Neural crest cell (in vitro differentiated cells): ENCODE measurements at regions not wholly inside any gene's neighbourhood (a gene's known extent, or its start where the extent isn't known, plus 50 kb on each side); places are given as distances from the start of the nearest gene placed in this dataset.

Experiments used
- DNase-seq: peaks from one replicate; pipeline ENCODE4 v3.0.0; 2021; ENCODE audit warnings: low read depth, mixed read lengths, low spot score
- H3K27ac Mint-ChIP-seq: one replicate; pipeline ENCODE4 v1.8.0; 2021; ENCODE audit warnings: mild to moderate bottlenecking, mixed read lengths; ENCODE audit not compliant: unreplicated experiment
- H3K27me3 Mint-ChIP-seq: 2 replicates; pipeline ENCODE4 v1.8.0; 2021; ENCODE audit warnings: low read depth, mild to moderate bottlenecking, mixed read lengths
- H3K36me3 Mint-ChIP-seq: 2 replicates; pipeline ENCODE4 v1.8.0; 2021; ENCODE audit warnings: low read depth, mild to moderate bottlenecking, mixed read lengths
- H3K4me1 Mint-ChIP-seq: 2 replicates; pipeline ENCODE4 v1.8.0; 2021; ENCODE audit warnings: mixed read lengths
- H3K4me3 Mint-ChIP-seq: one replicate; pipeline ENCODE4 v1.8.0; 2021; ENCODE audit warnings: mild to moderate bottlenecking, mixed read lengths
- H3K9me3 Mint-ChIP-seq: 2 replicates; pipeline ENCODE4 v1.8.0; 2021; ENCODE audit warnings: mixed read lengths
- TF ChIP-seq, protein P1 (sequence below): fragments of 200-600 bp; sonication (generic); conservative IDR thresholded peaks from 2 replicates; pipeline ENCODE4 v1.5.0; 2021; ENCODE audit warnings: antibody characterized with exemption, mild to moderate bottlenecking

DNA sequence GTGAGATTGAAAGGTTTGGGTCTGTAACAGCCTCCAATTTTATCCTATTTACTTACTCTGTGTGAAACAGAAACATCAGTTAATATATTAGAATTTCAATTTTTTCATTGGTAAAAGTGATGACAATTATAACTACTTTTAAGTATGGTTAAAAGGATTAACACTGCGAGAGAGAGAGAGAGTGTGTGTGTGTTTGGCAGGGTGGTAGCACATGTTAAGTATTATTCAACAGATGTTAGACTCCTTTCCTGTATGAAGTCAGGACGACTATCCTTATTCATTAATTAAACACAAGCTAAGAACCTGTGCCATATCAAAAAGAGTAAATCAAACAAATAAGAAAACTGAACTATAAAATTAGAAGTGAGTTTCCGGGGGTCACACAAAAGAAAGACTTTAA, 662.5 kb downstream of the PLPP3 start:
- H3K27ac Mint-ChIP-seq: no peak overlapping the region
- no peak overlapping the region for H3K4me3 Mint-ChIP-seq
- peaks cover 3% of the 10 kb centered on the region for H3K9me3 Mint-ChIP-seq
- H3K4me1 Mint-ChIP-seq: peaks cover 4% of the 10 kb centered on the region
- no peak for DNase-seq
- TF ChIP-seq, protein P1, sequence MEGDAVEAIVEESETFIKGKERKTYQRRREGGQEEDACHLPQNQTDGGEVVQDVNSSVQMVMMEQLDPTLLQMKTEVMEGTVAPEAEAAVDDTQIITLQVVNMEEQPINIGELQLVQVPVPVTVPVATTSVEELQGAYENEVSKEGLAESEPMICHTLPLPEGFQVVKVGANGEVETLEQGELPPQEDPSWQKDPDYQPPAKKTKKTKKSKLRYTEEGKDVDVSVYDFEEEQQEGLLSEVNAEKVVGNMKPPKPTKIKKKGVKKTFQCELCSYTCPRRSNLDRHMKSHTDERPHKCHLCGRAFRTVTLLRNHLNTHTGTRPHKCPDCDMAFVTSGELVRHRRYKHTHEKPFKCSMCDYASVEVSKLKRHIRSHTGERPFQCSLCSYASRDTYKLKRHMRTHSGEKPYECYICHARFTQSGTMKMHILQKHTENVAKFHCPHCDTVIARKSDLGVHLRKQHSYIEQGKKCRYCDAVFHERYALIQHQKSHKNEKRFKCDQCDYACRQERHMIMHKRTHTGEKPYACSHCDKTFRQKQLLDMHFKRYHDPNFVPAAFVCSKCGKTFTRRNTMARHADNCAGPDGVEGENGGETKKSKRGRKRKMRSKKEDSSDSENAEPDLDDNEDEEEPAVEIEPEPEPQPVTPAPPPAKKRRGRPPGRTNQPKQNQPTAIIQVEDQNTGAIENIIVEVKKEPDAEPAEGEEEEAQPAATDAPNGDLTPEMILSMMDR: no peak
- no peaks in the 10 kb centered on the region for H3K27me3 Mint-ChIP-seq
- no peaks in the 10 kb centered on the region for H3K36me3 Mint-ChIP-seq

DNA sequence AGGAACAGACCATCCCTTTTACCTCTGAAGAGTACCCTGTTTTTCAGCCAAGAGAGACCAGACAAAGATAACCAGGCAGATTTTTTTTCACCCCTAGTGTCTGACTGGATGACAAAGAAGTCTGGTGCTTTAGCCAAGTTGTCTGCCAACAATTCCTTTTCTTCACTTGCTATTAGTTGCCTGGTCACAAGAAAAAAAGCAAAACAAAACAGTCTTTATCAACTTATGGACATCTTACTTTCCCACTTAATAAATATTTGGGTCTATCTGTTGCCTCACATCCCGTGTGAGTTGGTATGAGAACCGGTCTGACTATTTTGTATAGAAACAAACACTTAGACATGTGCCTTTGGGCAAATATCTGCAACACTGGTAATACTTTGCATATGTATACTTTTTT, 662.9 kb downstream of the PLPP3 start:
- Mint-ChIP-seq H3K27me3 (no peaks in the 10 kb centered on the region), H3K4me3 (no peak overlapping the region), H3K27ac (no peak overlapping the region), H3K36me3 (no peaks in the 10 kb centered on the region), H3K4me1 (peaks cover 4% of the 10 kb centered on the region), H3K9me3 (peaks cover 3% of the 10 kb centered on the region)
- no peak for DNase-seq
- TF ChIP-seq, protein P1: no peak

DNA sequence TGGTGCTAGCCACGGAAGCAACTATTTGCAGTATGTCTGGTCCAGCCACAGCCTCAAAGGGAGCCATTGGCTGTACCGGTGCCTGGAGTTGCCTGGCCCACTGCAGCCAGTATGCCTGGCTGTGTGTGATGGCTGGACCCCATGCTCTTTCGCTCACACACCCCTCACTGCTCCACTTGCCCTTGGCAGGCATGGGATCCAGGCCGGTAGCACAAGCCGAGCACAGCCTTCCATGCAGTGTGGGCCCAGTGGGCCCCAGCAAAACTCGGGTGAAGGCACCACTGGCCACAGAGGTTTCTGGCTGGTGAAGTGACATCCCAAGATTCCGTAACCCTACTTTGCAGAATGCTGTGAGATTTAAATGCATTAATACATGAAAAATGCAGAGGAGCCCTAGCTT, 665.8 kb downstream of the PLPP3 start:
- Mint-ChIP-seq H3K9me3 (peaks cover 3% of the 10 kb centered on the region), H3K4me3 (no peak overlapping the region), H3K36me3 (no peaks in the 10 kb centered on the region), H3K27me3 (no peaks in the 10 kb centered on the region), H3K4me1 (peaks cover 4% of the 10 kb centered on the region), H3K27ac (no peak overlapping the region)
- no peak for DNase-seq
- TF ChIP-seq, protein P1: no peak

DNA sequence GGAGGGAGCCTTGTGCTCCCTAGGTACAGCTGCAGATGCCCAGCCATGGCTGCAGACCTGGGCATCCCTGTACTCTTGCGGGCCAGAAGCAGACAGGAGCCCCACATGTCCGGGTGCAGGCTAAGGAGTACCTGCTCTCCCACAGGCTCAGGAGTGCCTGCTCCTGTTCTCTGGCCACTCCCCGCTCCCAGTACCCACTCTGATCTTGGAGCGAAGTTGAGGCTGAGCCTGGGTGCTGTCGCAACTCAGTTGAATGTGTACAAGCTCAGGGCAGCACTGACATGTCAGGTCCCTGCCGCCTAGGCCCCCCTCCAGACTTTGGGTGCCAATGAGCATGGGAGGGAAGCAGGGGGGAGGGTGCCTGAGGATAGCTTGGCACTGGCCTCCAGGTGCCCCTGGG, 666.9 kb downstream of the PLPP3 start:
- H3K36me3 Mint-ChIP-seq: no peaks in the 10 kb centered on the region
- TF ChIP-seq, protein P1: no peak
- H3K9me3 Mint-ChIP-seq: peaks cover 3% of the 10 kb centered on the region
- H3K27me3 Mint-ChIP-seq: no peaks in the 10 kb centered on the region
- no peak for DNase-seq
- no peak overlapping the region for H3K27ac Mint-ChIP-seq
- no peak overlapping the region for H3K4me3 Mint-ChIP-seq
- H3K4me1 Mint-ChIP-seq: peaks cover 2% of the 10 kb centered on the region

DNA sequence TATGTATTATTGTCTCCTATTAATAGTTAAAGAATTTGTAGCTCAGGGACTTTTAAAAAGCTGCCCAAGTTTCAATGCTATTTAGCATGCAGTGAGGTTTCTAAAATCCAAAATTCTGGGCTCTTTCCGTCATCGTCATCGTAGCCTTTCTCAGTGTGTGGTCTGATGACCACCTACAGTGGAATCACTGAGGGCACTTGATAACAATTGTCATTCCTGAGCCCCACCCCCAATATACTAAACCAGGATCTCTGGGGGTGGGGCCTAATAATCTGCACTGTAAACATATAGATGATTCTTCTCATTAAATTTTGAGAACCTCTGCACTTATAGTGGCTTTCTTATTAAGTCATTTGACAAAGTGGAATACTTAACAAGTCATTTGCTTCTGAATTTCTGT, 674.8 kb downstream of the PLPP3 start:
- Mint-ChIP-seq H3K4me3 (no peak overlapping the region), H3K4me1 (no peaks in the 10 kb centered on the region), H3K27ac (no peak overlapping the region), H3K9me3 (peaks cover 7% of the 10 kb centered on the region), H3K36me3 (peaks cover 3% of the 10 kb centered on the region), H3K27me3 (no peaks in the 10 kb centered on the region)
- no peak for DNase-seq
- TF ChIP-seq, protein P1: no peak

DNA sequence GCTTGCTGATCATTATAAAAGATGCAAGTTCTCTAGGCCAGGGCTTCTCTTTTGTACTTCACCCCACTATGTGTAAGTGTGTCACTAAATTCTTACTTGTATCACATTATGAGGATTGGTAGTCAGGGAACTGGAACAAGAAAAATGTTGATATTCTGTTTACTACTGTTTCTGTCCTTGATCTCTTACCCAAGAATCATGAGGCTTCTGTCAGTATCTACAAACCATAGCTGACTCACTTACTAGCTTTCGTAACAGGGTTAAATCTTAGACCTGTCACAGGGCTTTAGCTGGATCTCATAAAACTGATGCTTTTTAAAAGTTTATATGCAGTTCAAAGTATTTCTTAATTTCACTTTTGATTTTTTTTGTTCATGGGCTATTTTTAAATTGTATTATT, 681.2 kb downstream of the PLPP3 start:
- Mint-ChIP-seq H3K27me3 (no peaks in the 10 kb centered on the region), H3K4me3 (no peak overlapping the region), H3K36me3 (peaks cover 10% of the 10 kb centered on the region), H3K9me3 (peaks cover 22% of the 10 kb centered on the region), H3K27ac (no peak overlapping the region), H3K4me1 (no peaks in the 10 kb centered on the region)
- no peak for DNase-seq
- TF ChIP-seq, protein P1: no peak
